Lung (tissue), 11 donors: ENCODE measurements at regions not wholly inside any gene's neighbourhood (a gene's known extent, or its start where the extent isn't known, plus 50 kb on each side); places are given as distances from the start of the nearest gene placed in this dataset.

Experiments
- ATAC-seq: fragments of 200-7000 bp; cut with Tn5 transposase; one replicate; pipeline ENCODE4 v1.9.1; 2020; ENCODE audit warnings: moderate number of reproducible peaks; ENCODE audit not compliant: insufficient read depth, low FRiP score
- DNase-seq, 3 donors: peaks; one replicate each; pipeline ENCODE4 v3.0.0-alpha.2; 2013 to 2017
- H3K27ac ChIP-seq, 2 donors: one replicate each; pipeline ENCODE4 v1.5.1; 2013; ENCODE audit warnings: mild to moderate bottlenecking in 2 of 2, moderate library complexity in 2 of 2, control low read depth in 1 of 2, inconsistent platforms in 1 of 2, low read depth in 1 of 2, low read length in 1 of 2
- H3K27me3 ChIP-seq, 3 donors: one replicate each; pipeline ENCODE4 v1.5.1; 2013; ENCODE audit warnings: low read length in 2 of 3; ENCODE audit not compliant: control insufficient read depth in 3 of 3, insufficient read depth in 3 of 3
- H3K36me3 ChIP-seq, 4 donors: one replicate each; pipeline ENCODE4 v1.5.1; 2013; ENCODE audit warnings: low read length in 4 of 4, mild to moderate bottlenecking in 1 of 4, moderate library complexity in 1 of 4; ENCODE audit not compliant: control insufficient read depth in 4 of 4, insufficient read depth in 4 of 4
- H3K4me1 ChIP-seq, 5 donors: one replicate each; pipeline ENCODE4 v1.5.1; 2013; ENCODE audit warnings: low read length in 5 of 5, mild to moderate bottlenecking in 2 of 5, moderate library complexity in 1 of 5; ENCODE audit not compliant: control insufficient read depth in 5 of 5, insufficient read depth in 5 of 5
- H3K4me3 ChIP-seq: one replicate; pipeline ENCODE4 v1.5.1; 2013; ENCODE audit warnings: mild to moderate bottlenecking, control low read depth, moderate library complexity
- H3K9ac ChIP-seq, 2 donors: one replicate each; pipeline ENCODE4 v1.5.1; 2013; ENCODE audit warnings: low read length in 2 of 2, control low read depth in 1 of 2; ENCODE audit not compliant: insufficient read depth in 1 of 2
- H3K9me3 ChIP-seq, 4 donors: one replicate each; pipeline ENCODE4 v1.5.1; 2013; ENCODE audit warnings: low read length in 3 of 4, mild to moderate bottlenecking in 1 of 4, moderate library complexity in 1 of 4; ENCODE audit not compliant: control insufficient read depth in 4 of 4, insufficient read depth in 3 of 4
- CTCF ChIP-seq: IDR thresholded peaks from 2 replicates; pipeline ENCODE4 v1.5.1; 2012; ENCODE audit warnings: mild to moderate bottlenecking; ENCODE audit errors: control extremely low read depth, extremely low read depth
- WGBS, 2 donors: extraction: QIAGEN DNeasy Blood & Tissue Kit; methylation state at CpG; one replicate each; pipeline ENCODE4 v1.1.7; 2013; 5-methylcytosine and 5-hydroxymethylcytosine counted together
- donor health status: control.
- donor health status: control.
- donor health status: Bipolar disorder and iron deficiency.
- donor health status: healthy.
- donor health status: DM: yes; HTN: yes; CAD: no.

DNA sequence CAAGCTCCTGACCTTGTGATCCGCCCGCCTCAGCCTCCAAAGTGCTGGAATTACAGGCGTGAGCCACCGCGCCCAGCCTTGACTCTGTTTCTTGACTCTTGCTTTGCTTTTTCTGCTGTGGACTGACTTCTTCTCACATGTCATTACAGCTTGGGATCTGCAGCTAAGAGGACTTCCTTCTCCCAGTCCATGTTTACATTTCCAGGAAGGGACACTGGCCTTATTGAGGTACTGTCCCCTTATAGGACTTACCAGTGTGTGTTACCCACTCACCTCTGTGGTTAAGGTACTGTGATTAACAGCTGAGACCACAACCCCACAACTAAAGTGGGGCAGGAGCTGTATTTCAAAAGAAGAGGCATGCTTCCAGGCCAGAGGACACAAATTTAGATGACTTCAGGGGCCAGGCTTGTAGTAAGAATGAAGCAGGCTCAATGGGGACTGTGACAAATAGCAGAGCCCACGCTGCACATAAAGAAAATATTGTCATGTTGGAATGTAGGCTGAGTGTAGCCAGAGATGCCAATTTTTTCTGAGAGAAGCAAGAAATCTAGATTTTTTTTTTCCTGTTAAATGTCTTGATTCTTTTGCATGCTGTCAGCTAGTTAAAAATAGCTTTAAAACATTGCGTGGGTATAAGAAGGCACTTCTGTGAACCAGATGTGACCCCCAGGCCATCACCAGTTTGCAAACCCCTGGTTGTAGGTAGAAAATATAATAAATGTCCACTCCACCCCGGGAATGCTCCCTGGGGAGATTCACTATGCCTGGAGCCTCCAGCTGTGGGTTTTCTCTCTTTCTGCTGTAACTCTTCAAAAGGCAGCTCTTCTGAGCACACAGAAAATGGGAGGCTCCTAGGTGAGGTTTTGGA is 75.0 kb downstream of the PTPDC1 start:
- Histone ChIP-seq H3K27ac (no peak overlapping the region), H3K9me3 (peaks cover 0 to 2% (median 0%) of the 10 kb centered on the region in 4 donors), H3K4me1 (peaks cover 3 to 13% (median 6%) of the 10 kb centered on the region in 5 donors), H3K36me3 (no peaks in the 10 kb centered on the region), H3K9ac (peak overlapping the region in 1 of 2 donors; percentile 9), H3K4me3 (no peak overlapping the region), H3K27me3 (no peaks in the 10 kb centered on the region)
- ATAC-seq (no peak), DNase-seq (no peak)
- WGBS, 2 donors = 84 to 85% methylated on average over 8 of the region's 8 CpGs
- TF ChIP-seq CTCF = no peak

- H3K27me3 ChIP-seq = no peaks in the 10 kb centered on the region
- no peak overlapping the region for H3K4me3 ChIP-seq
- H3K4me1 ChIP-seq = peaks cover 3 to 16% (median 6%) of the 10 kb centered on the region in 5 donors
- 93 to 94% methylated on average over 11 of the region's 11 CpGs for WGBS, 2 donors
- no peak for ATAC-seq
- H3K9ac ChIP-seq = no peak overlapping the region
- TF ChIP-seq CTCF = no peak
- H3K27ac ChIP-seq = no peak overlapping the region
- no peaks in the 10 kb centered on the region for H3K36me3 ChIP-seq
- H3K9me3 ChIP-seq = peaks cover 0 to 2% (median 0%) of the 10 kb centered on the region in 4 donors
- DNase-seq = no peak
Measured at GRCh38 chr9:94160594-94161501, 76.6 kb downstream of the PTPDC1 start.

DNA sequence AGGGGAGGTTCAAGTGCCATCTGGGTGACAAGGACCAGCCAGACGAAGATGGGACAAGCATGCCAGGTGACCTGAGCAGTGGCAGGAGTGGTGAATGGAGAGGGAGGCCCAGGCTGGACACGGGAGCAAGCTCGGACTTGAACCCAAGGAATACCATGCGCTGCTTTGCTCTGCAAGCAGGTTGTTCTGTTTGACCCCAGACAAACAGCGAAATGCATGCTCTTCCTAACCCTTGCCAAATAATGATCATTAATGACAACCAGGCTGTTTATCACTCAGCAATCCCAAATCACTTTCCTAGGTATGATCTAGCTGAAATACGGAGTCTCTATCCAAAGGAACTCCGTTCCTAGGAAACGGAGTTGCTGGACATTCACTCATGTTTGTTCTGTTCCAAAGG is 77.4 kb downstream of the PTPDC1 start:
- Histone ChIP-seq H3K9me3 (peaks cover 0 to 2% (median 0%) of the 10 kb centered on the region in 4 donors), H3K4me3 (no peak overlapping the region), H3K27me3 (no peaks in the 10 kb centered on the region), H3K4me1 (peaks cover under 1 to 12% (median 4%) of the 10 kb centered on the region in 5 donors), H3K9ac (no peak overlapping the region), H3K27ac (no peak overlapping the region), H3K36me3 (no peaks in the 10 kb centered on the region)
- TF ChIP-seq CTCF = no peak
- ATAC-seq = no peak
- no peak for DNase-seq
- WGBS, 2 donors = 88 to 95% methylated on average over 8 of the region's 8 CpGs
